ENCODE measurements at regions not wholly inside any gene's neighbourhood (a gene's known extent, or its start where the extent isn't known, plus 50 kb on each side); places are given as distances from the start of the nearest gene placed in this dataset.

GRCh38 chr4:180805101-180805500, 1438.1 kb upstream of the TENM3 start:
- no peak for DNase-seq

- no peak for DNase-seq
Measured at GRCh38 chr4:180808862-180809261, 1434.3 kb upstream of the TENM3 start.

- DNase-seq, result no peak
Measured at GRCh38 chr4:180809439-180809838, 1433.8 kb upstream of the TENM3 start.

GRCh38 chr4:180810581-180810980, 1432.6 kb upstream of the TENM3 start:
- DNase-seq, result no peak

- no peak for DNase-seq
Measured at GRCh38 chr4:180811556-180811955, 1431.6 kb upstream of the TENM3 start.

- no peak for DNase-seq
Measured at GRCh38 chr4:180812783-180813182, 1430.4 kb upstream of the TENM3 start.

GRCh38 chr4:180814875-180815417, 1428.3 kb upstream of the TENM3 start:
- DNase-seq, result no peak

- no peak for DNase-seq
Measured at GRCh38 chr4:180817529-180817928, 1425.7 kb upstream of the TENM3 start.

- DNase-seq, result no peak
Measured at GRCh38 chr4:180823108-180823507, 1420.1 kb upstream of the TENM3 start.

- DNase-seq, result no peak
Measured at GRCh38 chr4:180827232-180828009, 1415.8 kb upstream of the TENM3 start.

GRCh38 chr4:180828455-180829018, 1414.7 kb upstream of the TENM3 start:
- no peak for DNase-seq

- DNase-seq, result no peak
Measured at GRCh38 chr4:180832073-180832472, 1411.1 kb upstream of the TENM3 start.

GRCh38 chr4:180840142-180840541, 1403.1 kb upstream of the TENM3 start:
- no peak for DNase-seq

GRCh38 chr4:180850318-180850940, 1392.8 kb upstream of the TENM3 start:
- no peak for DNase-seq

GRCh38 chr4:180852738-180853137, 1390.5 kb upstream of the TENM3 start:
- no peak for DNase-seq

GRCh38 chr4:180855184-180855583, 1388.0 kb upstream of the TENM3 start:
- no peak for DNase-seq

- no peak for DNase-seq
Measured at GRCh38 chr4:180860089-180860720, 1383.0 kb upstream of the TENM3 start.

GRCh38 chr4:180861651-180862050, 1381.6 kb upstream of the TENM3 start:
- no peak for DNase-seq

- no peak for DNase-seq
Measured at GRCh38 chr4:180866933-180867643, 1376.1 kb upstream of the TENM3 start.

GRCh38 chr4:180870623-180871022, 1372.6 kb upstream of the TENM3 start:
- DNase-seq, result no peak

GRCh38 chr4:180898305-180898704, 1344.9 kb upstream of the TENM3 start:
- DNase-seq, result no peak

- DNase-seq, result no peak
Measured at GRCh38 chr4:180900781-180901180, 1342.4 kb upstream of the TENM3 start.

GRCh38 chr4:180909279-180909678, 1333.9 kb upstream of the TENM3 start:
- DNase-seq, result no peak

Data from left hindlimb (tissue), 1 donor.